Thoracic aorta (tissue), 2 donors: ENCODE measurements at regions not wholly inside any gene's neighbourhood (a gene's known extent, or its start where the extent isn't known, plus 50 kb on each side); places are given as distances from the start of the nearest gene placed in this dataset.

Experiments used
- ATAC-seq: fragments of 150-250 bp; one replicate; pipeline ENCODE4 v1.8.0; 2017; ENCODE audit warnings: low read depth; ENCODE audit not compliant: insufficient number of reproducible peaks, low FRiP score
- DNase-seq: peaks from one replicate; pipeline ENCODE4 v3.0.0-alpha.2; 2020; ENCODE audit warnings: low spot score
- H3K27ac ChIP-seq, 2 donors: fragments of 200-600 bp; sonication (generic); 1 replicate in 1 of 2; 2 replicates in 1 of 2; pipeline ENCODE4 v1.5.1; 2016; ENCODE audit warnings: mild to moderate bottlenecking in 2 of 2, moderate library complexity in 2 of 2
- H3K27me3 ChIP-seq: fragments of 200-600 bp; sonication (generic); replicated peaks from 2 replicates; pipeline ENCODE4 v1.6.0; 2016; ENCODE audit warnings: mild to moderate bottlenecking; ENCODE audit not compliant: insufficient read depth
- H3K36me3 ChIP-seq: fragments of 200-600 bp; sonication (generic); one replicate; pipeline ENCODE4 v1.5.1; 2016
- H3K4me1 ChIP-seq, 2 donors: fragments of 200-600 bp; sonication (generic); 1 replicate in 1 of 2; 2 replicates in 1 of 2; pipeline versions ENCODE4 v1.5.1 to v1.6.0; 2016; ENCODE audit warnings: low read depth in 2 of 2, mild to moderate bottlenecking in 1 of 2; ENCODE audit not compliant: control insufficient read depth in 1 of 2
- H3K4me3 ChIP-seq: fragments of 200-600 bp; sonication (generic); 2 replicates; pipeline ENCODE4 v1.5.1; 2016; ENCODE audit warnings: mild to moderate bottlenecking
- H3K9me3 ChIP-seq: fragments of 200-600 bp; sonication (generic); 2 replicates; pipeline ENCODE4 v1.5.1; 2016
- CTCF ChIP-seq: fragments of 200-600 bp; sonication (generic); IDR thresholded peaks from one replicate; pipeline ENCODE4 v1.5.1; 2019; ENCODE audit warnings: antibody characterized with exemption

GRCh38 chr2:217652761-217653639 lies 349.8 kb downstream of the TNS1 start:
- H3K36me3 ChIP-seq: no peaks in the 10 kb centered on the region
- H3K27ac ChIP-seq: peak overlapping the region; percentile 70 to 90
- no peak overlapping the region for H3K4me3 ChIP-seq
- no peaks in the 10 kb centered on the region for H3K27me3 ChIP-seq
- peak; percentile 85 for DNase-seq
- peak; percentile 97 for ATAC-seq
- H3K9me3 ChIP-seq: no peaks in the 10 kb centered on the region
- peak; percentile 30 for TF ChIP-seq CTCF
- peaks cover 19 to 52% of the 10 kb centered on the region in 2 donors for H3K4me1 ChIP-seq

- H3K27me3 ChIP-seq: no peaks in the 10 kb centered on the region
- H3K36me3 ChIP-seq: no peaks in the 10 kb centered on the region
- DNase-seq: no peak
- no peak for ATAC-seq
- H3K4me3 ChIP-seq: no peak overlapping the region
- peak overlapping the region in 1 of 2 donors; percentile 5 for H3K27ac ChIP-seq
- peak; percentile 61 for TF ChIP-seq CTCF
- H3K4me1 ChIP-seq: peaks cover 15 to 35% of the 10 kb centered on the region in 2 donors
- H3K9me3 ChIP-seq: no peaks in the 10 kb centered on the region
Measured at GRCh38 chr2:217650716-217651360, 352.0 kb downstream of the TNS1 start.

- Histone ChIP-seq H3K9me3 (no peaks in the 10 kb centered on the region), H3K36me3 (no peaks in the 10 kb centered on the region), H3K4me3 (no peak overlapping the region), H3K27ac (peak overlapping the region; percentile 5), H3K4me1 (peaks cover 15 to 30% of the 10 kb centered on the region in 2 donors), H3K27me3 (no peaks in the 10 kb centered on the region)
- DNase-seq (no peak), ATAC-seq (no peak)
- TF ChIP-seq CTCF: no peak
Measured at GRCh38 chr2:217650229-217650628, 352.6 kb downstream of the TNS1 start.

- Histone ChIP-seq H3K4me1 (peaks cover 6 to 16% of the 10 kb centered on the region in 2 donors), H3K9me3 (no peaks in the 10 kb centered on the region), H3K27ac (no peak overlapping the region), H3K4me3 (no peak overlapping the region), H3K27me3 (no peaks in the 10 kb centered on the region), H3K36me3 (peaks cover 1% of the 10 kb centered on the region)
- DNase-seq (no peak), ATAC-seq (no peak)
- no peak for TF ChIP-seq CTCF
Measured at GRCh38 chr2:217647925-217648324, 354.9 kb downstream of the TNS1 start.

- Histone ChIP-seq H3K4me1 (peaks cover 0 to 9% of the 10 kb centered on the region in 2 donors), H3K27ac (no peak overlapping the region), H3K36me3 (peaks cover 5% of the 10 kb centered on the region), H3K4me3 (no peak overlapping the region), H3K9me3 (no peaks in the 10 kb centered on the region), H3K27me3 (no peaks in the 10 kb centered on the region)
- no peak for ATAC-seq
- no peak for DNase-seq
- TF ChIP-seq CTCF: no peak
Measured at GRCh38 chr2:217647226-217647625, 355.6 kb downstream of the TNS1 start.
